NB4 (cell line): ENCODE measurements at regions not wholly inside any gene's neighbourhood (a gene's known extent, or its start where the extent isn't known, plus 50 kb on each side); places are given as distances from the start of the nearest gene placed in this dataset.

ENCODE experiments used
- MAX ChIP-seq: IDR thresholded peaks from 2 replicates; pipeline ENCODE4 v1.6.1; 2011; ENCODE audit warnings: low read depth, low read length
- POLR2A ChIP-seq: IDR thresholded peaks from 2 replicates; pipeline ENCODE4 v1.6.1; 2011; ENCODE audit warnings: mild to moderate bottlenecking; ENCODE audit not compliant: insufficient read length; ENCODE audit errors: extremely low read depth
- TF ChIP-seq, protein P1 (sequence below): IDR thresholded peaks from one replicate; pipeline ENCODE4 v1.5.1; 2012; ENCODE audit warnings: low read depth, low read length

DNA sequence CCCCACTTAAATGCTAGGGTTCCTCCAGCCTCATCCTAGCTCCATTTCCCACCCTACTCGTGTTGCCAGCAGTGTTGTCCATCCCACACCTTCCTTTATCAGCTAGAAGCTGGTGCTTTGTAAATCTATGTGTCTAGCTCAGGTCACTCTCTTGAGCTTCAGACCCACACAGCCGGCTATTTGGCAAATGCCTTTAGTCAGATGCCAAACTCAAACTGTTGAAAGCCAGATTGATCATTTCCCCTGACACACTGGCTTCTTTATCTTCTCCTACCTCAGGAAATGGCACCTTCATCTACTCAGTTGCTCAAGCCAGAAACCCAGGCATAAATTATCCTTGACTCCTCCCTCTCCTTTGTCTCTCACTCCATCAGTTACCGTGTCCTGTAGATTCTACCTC is 61.5 kb upstream of the TPM1 start:
- TF ChIP-seq, protein P1, sequence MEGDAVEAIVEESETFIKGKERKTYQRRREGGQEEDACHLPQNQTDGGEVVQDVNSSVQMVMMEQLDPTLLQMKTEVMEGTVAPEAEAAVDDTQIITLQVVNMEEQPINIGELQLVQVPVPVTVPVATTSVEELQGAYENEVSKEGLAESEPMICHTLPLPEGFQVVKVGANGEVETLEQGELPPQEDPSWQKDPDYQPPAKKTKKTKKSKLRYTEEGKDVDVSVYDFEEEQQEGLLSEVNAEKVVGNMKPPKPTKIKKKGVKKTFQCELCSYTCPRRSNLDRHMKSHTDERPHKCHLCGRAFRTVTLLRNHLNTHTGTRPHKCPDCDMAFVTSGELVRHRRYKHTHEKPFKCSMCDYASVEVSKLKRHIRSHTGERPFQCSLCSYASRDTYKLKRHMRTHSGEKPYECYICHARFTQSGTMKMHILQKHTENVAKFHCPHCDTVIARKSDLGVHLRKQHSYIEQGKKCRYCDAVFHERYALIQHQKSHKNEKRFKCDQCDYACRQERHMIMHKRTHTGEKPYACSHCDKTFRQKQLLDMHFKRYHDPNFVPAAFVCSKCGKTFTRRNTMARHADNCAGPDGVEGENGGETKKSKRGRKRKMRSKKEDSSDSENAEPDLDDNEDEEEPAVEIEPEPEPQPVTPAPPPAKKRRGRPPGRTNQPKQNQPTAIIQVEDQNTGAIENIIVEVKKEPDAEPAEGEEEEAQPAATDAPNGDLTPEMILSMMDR, result no peak
- TF ChIP-seq POLR2A (no peak), MAX (no peak)
